ENCODE measurements at regions not wholly inside any gene's neighbourhood (a gene's known extent, or its start where the extent isn't known, plus 50 kb on each side); places are given as distances from the start of the nearest gene placed in this dataset.
"Not testable (repeated sequence)": the region's sequence is repeated elsewhere in the genome, so short reads cannot be mapped to it uniquely, and the experiment has no call there.

- not testable (repeated sequence) for DNase-seq
Observed at GRCh38 chr15:37427393-37427792, 327.0 kb upstream of the MEIS2 start.

- no peak for DNase-seq
Observed at GRCh38 chr15:37446921-37447320, 346.6 kb upstream of the MEIS2 start.

GRCh38 chr15:37452498-37452897 is 352.1 kb upstream of the MEIS2 start:
- no peak for DNase-seq

- no peak for DNase-seq
Observed at GRCh38 chr15:37480482-37480881, 380.1 kb upstream of the MEIS2 start.

GRCh38 chr15:37481126-37481525 is 380.8 kb upstream of the MEIS2 start:
- DNase-seq, result no peak

- DNase-seq, result no peak
Observed at GRCh38 chr15:37483779-37484178, 383.4 kb upstream of the MEIS2 start.

- DNase-seq, result no peak
Observed at GRCh38 chr15:37485056-37485455, 384.7 kb upstream of the MEIS2 start.

- no peak for DNase-seq
Observed at GRCh38 chr15:37490707-37491106, 390.4 kb upstream of the MEIS2 start.

- DNase-seq, result no peak
Observed at GRCh38 chr15:37516621-37517020, 416.3 kb upstream of the MEIS2 start.

- DNase-seq, result no peak
Observed at GRCh38 chr15:37517191-37517895, 417.0 kb upstream of the MEIS2 start.

GRCh38 chr15:37518436-37518835 is 416.0 kb upstream of the TMCO5A start:
- no peak for DNase-seq

- no peak for DNase-seq
Observed at GRCh38 chr15:37520026-37520425, 414.4 kb upstream of the TMCO5A start.

GRCh38 chr15:37520882-37521281 is 413.6 kb upstream of the TMCO5A start:
- no peak for DNase-seq

- no peak for DNase-seq
Observed at GRCh38 chr15:37524601-37525000, 409.8 kb upstream of the TMCO5A start.

GRCh38 chr15:37528432-37528831 is 406.0 kb upstream of the TMCO5A start:
- no peak for DNase-seq

- no peak for DNase-seq
Observed at GRCh38 chr15:37536967-37537605, 397.4 kb upstream of the TMCO5A start.

- DNase-seq, result no peak
Observed at GRCh38 chr15:37537802-37538201, 396.6 kb upstream of the TMCO5A start.

GRCh38 chr15:37548116-37548515 is 386.3 kb upstream of the TMCO5A start:
- DNase-seq, result no peak

- no peak for DNase-seq
Observed at GRCh38 chr15:37550360-37551024, 383.9 kb upstream of the TMCO5A start.

- no peak for DNase-seq
Observed at GRCh38 chr15:37572401-37572800, 362.0 kb upstream of the TMCO5A start.

- no peak for DNase-seq
Observed at GRCh38 chr15:37574985-37575384, 359.5 kb upstream of the TMCO5A start.

- DNase-seq, result no peak
Observed at GRCh38 chr15:37576952-37577351, 357.5 kb upstream of the TMCO5A start.

GRCh38 chr15:37581866-37582532 is 352.4 kb upstream of the TMCO5A start:
- DNase-seq, result no peak

GRCh38 chr15:37582852-37583251 is 351.6 kb upstream of the TMCO5A start:
- no peak for DNase-seq

Data from stimulated activated CD4-positive, alpha-beta T cell treated with anti-CD3 and anti-CD28 coated beads, Interleukin-4, amount 100 ng/mL, for 24 hours (primary cell).